ENCODE measurements at regions not wholly inside any gene's neighbourhood (a gene's known extent, or its start where the extent isn't known, plus 50 kb on each side); places are given as distances from the start of the nearest gene placed in this dataset.

DNA sequence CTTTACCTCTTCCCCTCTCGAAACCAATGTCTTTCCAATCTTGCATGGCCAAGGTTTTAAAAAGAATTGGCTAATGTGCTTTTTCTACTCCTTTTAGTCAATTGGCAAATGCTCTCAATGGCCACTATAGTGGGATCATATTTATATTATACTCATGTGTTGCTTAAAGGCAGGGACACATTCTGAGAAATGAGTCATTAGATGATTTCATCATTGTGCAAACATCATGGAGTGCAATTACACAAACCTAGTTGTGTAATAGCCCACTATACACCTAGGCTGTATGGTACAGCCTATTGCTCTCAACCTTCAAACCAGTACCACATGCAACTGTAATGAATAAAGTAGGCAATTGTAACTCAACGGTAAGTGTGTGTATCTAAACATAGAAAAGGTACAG is 180.9 kb downstream of the HS3ST3A1 start:
- H3K27ac Mint-ChIP-seq: no peak overlapping the region
- H3K36me3 Mint-ChIP-seq (ENCODE audit: insufficient read depth in 1 of 3, low read depth in 3 of 3): no peaks in the 10 kb centered on the region; a peak in 1 of 7 replicates
- Histone ChIP-seq H2AFZ (ENCODE audit: low read length) (no peak overlapping the region), H3K4me2 (ENCODE audit: insufficient read depth, insufficient read length, low read length) (no peak overlapping the region), H3K23me2 (ENCODE audit: insufficient read length, low read depth, low read length, poor library complexity, severe bottlenecking) (no peaks in the 10 kb centered on the region), H2BK15ac (ENCODE audit: low read depth, low read length) (no peak overlapping the region), H3K18ac (ENCODE audit: insufficient read length, low read depth, low read length) (no peak overlapping the region), H3K9me3 (ENCODE audit: control insufficient read depth, low read depth, low read length) (no peaks in the 10 kb centered on the region), H3K14ac (ENCODE audit: insufficient read depth, low read length) (no peak overlapping the region), H3T11ph (ENCODE audit: low read length) (no peak overlapping the region), H4K91ac (ENCODE audit: insufficient read length, low read depth, low read length) (no peak overlapping the region), H4K5ac (ENCODE audit: insufficient read length, low read depth, low read length) (no peak overlapping the region), H3K4ac (ENCODE audit: low read depth, low read length) (no peak overlapping the region), H3K79me2 (ENCODE audit: insufficient read depth, low read length) (no peaks in the 10 kb centered on the region), H4K20me1 (ENCODE audit: control insufficient read depth, insufficient read depth, insufficient read length) (no peaks in the 10 kb centered on the region), H2BK120ac (ENCODE audit: low read depth, low read length, poor library complexity, severe bottlenecking) (no peak overlapping the region), H4K8ac (replicated peaks; ENCODE audit: insufficient read length, low read depth, low read length) (no peak overlapping the region), H2BK5ac (ENCODE audit: insufficient read length, low read length) (no peak overlapping the region), H2BK12ac (ENCODE audit: insufficient read length, low read depth, low read length) (no peak overlapping the region), H3K79me1 (ENCODE audit: insufficient read depth, low read depth, low read length, poor library complexity, severe bottlenecking) (no peaks in the 10 kb centered on the region), H3K27me3 (ENCODE audit: insufficient read depth, low read length) (no peaks in the 10 kb centered on the region), H2AK5ac (ENCODE audit: insufficient read length, low read length) (no peak overlapping the region), H3K56ac (ENCODE audit: insufficient read length, low read depth, low read length) (no peak overlapping the region), H3K9ac (ENCODE audit: extremely low read depth, insufficient read length, low read length) (no peak overlapping the region), H3K23ac (ENCODE audit: insufficient read length, low read depth, low read length) (no peak overlapping the region), H3K4me1 (ENCODE audit: insufficient read depth, low read length) (no peaks in the 10 kb centered on the region), H2BK20ac (ENCODE audit: low read depth, low read length, poor library complexity, severe bottlenecking) (no peak overlapping the region), H3K27ac (ENCODE audit: insufficient read length, low read depth, low read length) (no peak overlapping the region)
- DNase-seq: no peak
- no peaks in the 10 kb centered on the region for H3K27me3 Mint-ChIP-seq (ENCODE audit: low read depth)
- H3K4me1 Mint-ChIP-seq: no peaks in the 10 kb centered on the region
- H3K4me3 Mint-ChIP-seq: no peak overlapping the region
- no CpG with 5 or more reads among the region's 2 CpGs for WGBS (ENCODE audit: extremely low coverage, insufficient read length, low lambda C conversion rate)
- TF ChIP-seq, protein P1, sequence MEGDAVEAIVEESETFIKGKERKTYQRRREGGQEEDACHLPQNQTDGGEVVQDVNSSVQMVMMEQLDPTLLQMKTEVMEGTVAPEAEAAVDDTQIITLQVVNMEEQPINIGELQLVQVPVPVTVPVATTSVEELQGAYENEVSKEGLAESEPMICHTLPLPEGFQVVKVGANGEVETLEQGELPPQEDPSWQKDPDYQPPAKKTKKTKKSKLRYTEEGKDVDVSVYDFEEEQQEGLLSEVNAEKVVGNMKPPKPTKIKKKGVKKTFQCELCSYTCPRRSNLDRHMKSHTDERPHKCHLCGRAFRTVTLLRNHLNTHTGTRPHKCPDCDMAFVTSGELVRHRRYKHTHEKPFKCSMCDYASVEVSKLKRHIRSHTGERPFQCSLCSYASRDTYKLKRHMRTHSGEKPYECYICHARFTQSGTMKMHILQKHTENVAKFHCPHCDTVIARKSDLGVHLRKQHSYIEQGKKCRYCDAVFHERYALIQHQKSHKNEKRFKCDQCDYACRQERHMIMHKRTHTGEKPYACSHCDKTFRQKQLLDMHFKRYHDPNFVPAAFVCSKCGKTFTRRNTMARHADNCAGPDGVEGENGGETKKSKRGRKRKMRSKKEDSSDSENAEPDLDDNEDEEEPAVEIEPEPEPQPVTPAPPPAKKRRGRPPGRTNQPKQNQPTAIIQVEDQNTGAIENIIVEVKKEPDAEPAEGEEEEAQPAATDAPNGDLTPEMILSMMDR (conservative IDR thresholded peaks at IDR 0.05): no peak
- no peaks in the 10 kb centered on the region for H3K9me3 Mint-ChIP-seq

Measured in H9 (cell line).